ENCODE measurements at regions not wholly inside any gene's neighbourhood (a gene's known extent, or its start where the extent isn't known, plus 50 kb on each side); places are given as distances from the start of the nearest gene placed in this dataset.

- no peaks in the 10 kb centered on the region for H3K9me3 ChIP-seq (replicated peaks; ENCODE audit: insufficient read depth, low read length)
- H3K79me2 ChIP-seq (ENCODE audit: low read length), result no peaks in the 10 kb centered on the region
- H3F3A ChIP-seq (ENCODE audit: insufficient read depth, low read length), result no peaks in the 10 kb centered on the region
- no peak for TF ChIP-seq EZH2phosphoT487 (IDR thresholded peaks at IDR 0.05; ENCODE audit: low read length)
- no peak for TF ChIP-seq EZH2 (optimal IDR thresholded peaks at IDR 0.05; ENCODE audit: low read depth, low read length)
- TF ChIP-seq CTCF (IDR thresholded peaks at IDR 0.05; ENCODE audit: low read length), result no peak
- no peak overlapping the region for H3K4me2 ChIP-seq (ENCODE audit: low read depth, low read length)
- no peaks in the 10 kb centered on the region for H3K9me2 ChIP-seq (replicated peaks; ENCODE audit: insufficient read depth, low read length)
- no peak overlapping the region for H3K4me3 ChIP-seq (ENCODE audit: low read length)
- no peaks in the 10 kb centered on the region for H3K36me3 ChIP-seq (replicated peaks; ENCODE audit: insufficient read depth, low read length)
- no peaks in the 10 kb centered on the region for H3K4me1 ChIP-seq (ENCODE audit: low read length)
- H3K9ac ChIP-seq (ENCODE audit: low read length), result no peak overlapping the region
- H3K27me3 ChIP-seq (replicated peaks; ENCODE audit: insufficient read depth, low read length), result no peaks in the 10 kb centered on the region
- no peak overlapping the region for H2AFZ ChIP-seq (ENCODE audit: low read length)
- H3K27ac ChIP-seq (ENCODE audit: low read length), result no peak overlapping the region
- no peak for DNase-seq
- H4K20me1 ChIP-seq (ENCODE audit: insufficient read depth, low read length), result no peaks in the 10 kb centered on the region
Measured at GRCh38 chr3:150081084-150081483, 110.4 kb upstream of the PFN2 start.

GRCh38 chr3:150080058-150080730, 109.5 kb upstream of the PFN2 start:
- no peaks in the 10 kb centered on the region for H3F3A ChIP-seq (ENCODE audit: insufficient read depth, low read length)

GRCh38 chr3:150079029-150079739, 108.5 kb upstream of the PFN2 start:
- TF ChIP-seq EZH2 (optimal IDR thresholded peaks at IDR 0.05; ENCODE audit: low read depth, low read length), result no peak
- no peak for TF ChIP-seq EZH2phosphoT487 (IDR thresholded peaks at IDR 0.05; ENCODE audit: low read length)
- no peak for TF ChIP-seq CTCF (IDR thresholded peaks at IDR 0.05; ENCODE audit: low read length)
- Histone ChIP-seq H3K9me3 (replicated peaks; ENCODE audit: insufficient read depth, low read length) (no peaks in the 10 kb centered on the region), H3K79me2 (ENCODE audit: low read length) (no peaks in the 10 kb centered on the region), H3K27ac (ENCODE audit: low read length) (no peak overlapping the region), H4K20me1 (ENCODE audit: insufficient read depth, low read length) (no peaks in the 10 kb centered on the region), H3F3A (ENCODE audit: insufficient read depth, low read length) (no peaks in the 10 kb centered on the region), H3K4me3 (ENCODE audit: low read length) (no peak overlapping the region), H3K36me3 (replicated peaks; ENCODE audit: insufficient read depth, low read length) (no peaks in the 10 kb centered on the region), H3K9ac (ENCODE audit: low read length) (no peak overlapping the region), H3K4me1 (ENCODE audit: low read length) (peaks cover 6% of the 10 kb centered on the region; the same call in 1 of the 2 replicates), H3K27me3 (replicated peaks; ENCODE audit: insufficient read depth, low read length) (no peaks in the 10 kb centered on the region), H3K4me2 (ENCODE audit: low read depth, low read length) (no peak overlapping the region), H2AFZ (ENCODE audit: low read length) (no peak overlapping the region), H3K9me2 (replicated peaks; ENCODE audit: insufficient read depth, low read length) (no peaks in the 10 kb centered on the region)
- DNase-seq, result peak; percentile 31

More at GRCh38 chr3:150080058-150080730, 109.5 kb upstream of the PFN2 start:
- Histone ChIP-seq H3K4me3 (ENCODE audit: low read length) (no peak overlapping the region), H3K9ac (ENCODE audit: low read length) (no peak overlapping the region), H3K27me3 (replicated peaks; ENCODE audit: insufficient read depth, low read length) (no peaks in the 10 kb centered on the region), H3K9me2 (replicated peaks; ENCODE audit: insufficient read depth, low read length) (no peaks in the 10 kb centered on the region), H3K27ac (ENCODE audit: low read length) (no peak overlapping the region), H3K79me2 (ENCODE audit: low read length) (no peaks in the 10 kb centered on the region), H2AFZ (ENCODE audit: low read length) (no peak overlapping the region), H3K9me3 (replicated peaks; ENCODE audit: insufficient read depth, low read length) (no peaks in the 10 kb centered on the region), H4K20me1 (ENCODE audit: insufficient read depth, low read length) (no peaks in the 10 kb centered on the region), H3K4me1 (ENCODE audit: low read length) (no peaks in the 10 kb centered on the region), H3K36me3 (replicated peaks; ENCODE audit: insufficient read depth, low read length) (no peaks in the 10 kb centered on the region), H3K4me2 (ENCODE audit: low read depth, low read length) (no peak overlapping the region)
- TF ChIP-seq CTCF (IDR thresholded peaks at IDR 0.05; ENCODE audit: low read length) (no peak), EZH2phosphoT487 (IDR thresholded peaks at IDR 0.05; ENCODE audit: low read length) (no peak), EZH2 (optimal IDR thresholded peaks at IDR 0.05; ENCODE audit: low read depth, low read length) (no peak)
- no peak for DNase-seq
